SK-N-SH (cell line): ENCODE measurements at regions not wholly inside any gene's neighbourhood (a gene's known extent, or its start where the extent isn't known, plus 50 kb on each side); places are given as distances from the start of the nearest gene placed in this dataset.

Source experiments
- CTCF ChIA-PET: fragments of 300-600, 350-600 bp; formaldehyde crosslinking; extraction: SDS; loops from one replicate; lab custom pipeline; 2021; lab: Yijun Ruan, JAX
- POLR2A ChIA-PET: fragments of 350-600 bp; sonication (Branson Sonifier 250); formaldehyde crosslinking; extraction: SDS; loops from one replicate; lab custom pipeline; 2020; ENCODE audit warnings: antibody characterized with exemption, inconsistent platforms; lab: Yijun Ruan, JAX
- DNase-seq: peaks from one replicate; pipeline ENCODE4 v3.0.0; 2012
- H2AFZ ChIP-seq: fragments of 200-600 bp; sonication (generic); 2 replicates; pipeline ENCODE4 v1.8.1; 2016; ENCODE audit warnings: antibody characterized with exemption, mild to moderate bottlenecking, low read depth
- H3F3A ChIP-seq: fragments of 200-600 bp; sonication (generic); replicated peaks from 2 replicates; pipeline ENCODE3; 2016; ENCODE audit warnings: antibody characterized with exemption, mild to moderate bottlenecking; ENCODE audit not compliant: insufficient read depth
- H3K27ac ChIP-seq, 2 experiments: fragments of 200-500 bp in 1 of 2; fragments of 200-600 bp in 1 of 2; sonication (Bioruptor generic) in 1 of 2; sonication (generic), shearing (Covaris generic) in 1 of 2; 2 replicates each; pipeline versions ENCODE4 v1.5.1 to v1.6.1; 2014 to 2016; ENCODE audit warnings: low read depth in 2 of 2, inconsistent platforms in 1 of 2, low read length in 1 of 2, mild to moderate bottlenecking in 1 of 2, mixed read lengths in 1 of 2
- H3K27me3 ChIP-seq: fragments of 200-600 bp; sonication (generic), shearing (Covaris generic); 2 replicates; pipeline ENCODE4 v1.6.1; 2016; ENCODE audit warnings: mixed run types; ENCODE audit not compliant: insufficient read depth
- H3K36me3 ChIP-seq, 2 experiments: fragments of 200-500 bp in 1 of 2; fragments of 200-600 bp in 1 of 2; sonication (Bioruptor generic) in 1 of 2; sonication (generic) in 1 of 2; replicated peaks in 1 of 2; 2 replicates each; pipeline versions ENCODE3 to v1.5.1; 2014 to 2016; ENCODE audit warnings: low read length in 1 of 2, mild to moderate bottlenecking in 1 of 2; ENCODE audit not compliant: insufficient read depth in 2 of 2, control insufficient read depth in 1 of 2
- H3K4me1 ChIP-seq, 2 experiments: fragments of 200-500 bp in 1 of 2; fragments of 200-600 bp in 1 of 2; sonication (Bioruptor generic) in 1 of 2; sonication (generic), shearing (Covaris generic) in 1 of 2; 2 replicates each; pipeline versions ENCODE4 v1.5.1 to v1.6.1; 2014 to 2016; ENCODE audit warnings: low read depth in 1 of 2, low read length in 1 of 2, mixed run types in 1 of 2; ENCODE audit not compliant: insufficient read depth in 2 of 2, control insufficient read depth in 1 of 2
- H3K4me2 ChIP-seq: fragments of 200-600 bp; sonication (generic), shearing (Covaris generic); 2 replicates; pipeline ENCODE4 v1.6.1; 2017; ENCODE audit warnings: mixed run types
- H3K4me3 ChIP-seq, 2 experiments: fragments of 200-500 bp in 1 of 2; fragments of 200-600 bp in 1 of 2; sonication (Bioruptor generic) in 1 of 2; sonication (generic), shearing (Covaris generic) in 1 of 2; 2 replicates each; pipeline versions ENCODE4 v1.5.1 to v1.8.1; 2014 to 2016; ENCODE audit warnings: low read depth in 2 of 2, inconsistent platforms in 1 of 2, low read length in 1 of 2, mild to moderate bottlenecking in 1 of 2, mixed read lengths in 1 of 2, moderate library complexity in 1 of 2
- H3K79me2 ChIP-seq: fragments of 200-600 bp; sonication (generic); 2 replicates; pipeline ENCODE4 v1.8.1; 2017; ENCODE audit warnings: mild to moderate bottlenecking; ENCODE audit not compliant: insufficient read depth
- H3K9ac ChIP-seq: fragments of 200-600 bp; sonication (generic); 2 replicates; pipeline ENCODE4 v1.6.1; 2017; ENCODE audit warnings: mixed run types
- H3K9me2 ChIP-seq: fragments of 200-600 bp; sonication (generic); 2 replicates; pipeline ENCODE4 v1.6.1; 2017; ENCODE audit warnings: mixed run types
- H3K9me3 ChIP-seq: fragments of 200-600 bp; sonication (generic); 2 replicates; pipeline ENCODE4 v1.6.1; 2017; ENCODE audit warnings: mixed run types, mild to moderate bottlenecking, moderate library complexity
- H4K20me1 ChIP-seq: fragments of 200-600 bp; sonication (generic); 2 replicates; pipeline ENCODE4 v1.6.1; 2017; ENCODE audit warnings: mild to moderate bottlenecking, mixed run types; ENCODE audit not compliant: insufficient read depth
- CHD2 ChIP-seq: fragments of 150-350 bp; IDR thresholded peaks from 2 replicates; pipeline ENCODE4 v1.6.1; 2018; ENCODE audit warnings: low read length; ENCODE audit not compliant: partially characterized antibody
- CTCF ChIP-seq: fragments of 200-600 bp; sonication (generic); IDR thresholded peaks from 2 replicates; pipeline ENCODE4 v1.6.1; 2017; ENCODE audit warnings: antibody characterized with exemption, mild to moderate bottlenecking, moderate library complexity
- ELF1 ChIP-seq: IDR thresholded peaks from 2 replicates; pipeline ENCODE4 v1.4.0; 2012
- FOSL2 ChIP-seq: IDR thresholded peaks from 2 replicates; pipeline ENCODE4 v1.4.0; 2012; ENCODE audit warnings: low read depth, mild to moderate bottlenecking, moderate library complexity, borderline replicate concordance
- FOXJ3 ChIP-seq: sonication (generic); formaldehyde crosslinking; IDR thresholded peaks from 2 replicates; pipeline ENCODE4 v1.5.1; 2020; ENCODE audit warnings: mild to moderate bottlenecking, missing genetic modification reagents
- FOXM1 ChIP-seq: IDR thresholded peaks from 2 replicates; pipeline ENCODE4 v1.4.0; 2012; ENCODE audit warnings: low read depth, mild to moderate bottlenecking
- GABPA ChIP-seq: IDR thresholded peaks from 2 replicates; pipeline ENCODE4 v1.4.0; 2012; ENCODE audit warnings: low read depth, mild to moderate bottlenecking
- IRF3 ChIP-seq: fragments of 150-350 bp; IDR thresholded peaks from 2 replicates; pipeline ENCODE4 v1.6.1; 2016; ENCODE audit warnings: mild to moderate bottlenecking, low read depth, low read length
- MEF2A ChIP-seq: IDR thresholded peaks from 2 replicates; pipeline ENCODE4 v1.4.0; 2012; ENCODE audit warnings: low read depth, borderline replicate concordance
- MXI1 ChIP-seq: IDR thresholded peaks from 2 replicates; pipeline ENCODE4 v1.6.1; 2012; ENCODE audit warnings: mild to moderate bottlenecking, low read depth, low read length, improper control_type of control experiment
- NFIC ChIP-seq: IDR thresholded peaks from 2 replicates; pipeline ENCODE4 v1.4.0; 2012; ENCODE audit warnings: borderline replicate concordance
- NRF1 ChIP-seq: IDR thresholded peaks from 2 replicates; pipeline ENCODE4 v1.6.1; 2012; ENCODE audit warnings: low read depth, mild to moderate bottlenecking, low read length
- POLR2AphosphoS5 ChIP-seq: IDR thresholded peaks from 2 replicates; pipeline ENCODE4 v1.6.1; 2012; ENCODE audit warnings: low read depth, low read length
- RCOR1 ChIP-seq: fragments of 150-350 bp; IDR thresholded peaks from 2 replicates; pipeline ENCODE4 v1.6.1; 2017; ENCODE audit warnings: antibody characterized with exemption, low read length
- RFX5 ChIP-seq: IDR thresholded peaks from 2 replicates; pipeline ENCODE4 v1.6.1; 2012; ENCODE audit warnings: mild to moderate bottlenecking, improper control_type of control experiment, low read length
- SMC3 ChIP-seq: IDR thresholded peaks from 2 replicates; pipeline ENCODE4 v1.6.1; 2012; ENCODE audit warnings: low read depth, low read length, improper control_type of control experiment
- TAF1 ChIP-seq: IDR thresholded peaks from 2 replicates; pipeline ENCODE4 v1.6.1; 2012; ENCODE audit warnings: low read depth, mild to moderate bottlenecking, low read length, moderate library complexity, borderline replicate concordance
- TCF12 ChIP-seq: IDR thresholded peaks from 2 replicates; pipeline ENCODE4 v1.4.0; 2012
- TEAD4 ChIP-seq: IDR thresholded peaks from 2 replicates; pipeline ENCODE4 v1.4.0; 2012; ENCODE audit warnings: mild to moderate bottlenecking, borderline replicate concordance; ENCODE audit not compliant: insufficient read depth
- USF1 ChIP-seq: IDR thresholded peaks from 2 replicates; pipeline ENCODE4 v1.4.0; 2012; ENCODE audit warnings: low read depth, borderline replicate concordance
- ZBTB33 ChIP-seq: IDR thresholded peaks from 2 replicates; pipeline ENCODE4 v1.4.0; 2012; ENCODE audit warnings: low read depth, borderline replicate concordance
- WGBS: methylation state at CpG from one replicate; pipeline ENCODE4 v1.1.6; 2017; ENCODE audit warnings: low lambda C conversion rate; 5-methylcytosine and 5-hydroxymethylcytosine counted together

GRCh38 chr2:60321816-60322215, 231.6 kb downstream of the BCL11A start:
- H3K4me3 ChIP-seq: no peak overlapping the region
- WGBS: 57% methylated on average over 14 of the region's 14 CpGs
- H3K36me3 ChIP-seq: no peaks in the 10 kb centered on the region
- POLR2A ChIA-PET: no interaction called here
- no peak overlapping the region for H3K9ac ChIP-seq
- no peaks in the 10 kb centered on the region for H4K20me1 ChIP-seq
- H3K9me3 ChIP-seq: no peaks in the 10 kb centered on the region
- no peak overlapping the region for H3K27ac ChIP-seq
- H2AFZ ChIP-seq: no peak overlapping the region
- TF ChIP-seq TEAD4 (no peak), TAF1 (no peak)
- no peaks in the 10 kb centered on the region for H3K4me1 ChIP-seq
- CTCF ChIA-PET: no interaction called here
- no peaks in the 10 kb centered on the region for H3F3A ChIP-seq
- no peak overlapping the region for H3K4me2 ChIP-seq
- DNase-seq: no peak
- H3K79me2 ChIP-seq: no peaks in the 10 kb centered on the region
- no peaks in the 10 kb centered on the region for H3K9me2 ChIP-seq
- no peaks in the 10 kb centered on the region; the same call in 1 of the 2 replicates for H3K27me3 ChIP-seq

- no peak for DNase-seq
- no peaks in the 10 kb centered on the region for H3F3A ChIP-seq
- H3K36me3 ChIP-seq: no peaks in the 10 kb centered on the region
- H3K4me1 ChIP-seq: no peaks in the 10 kb centered on the region
- no peak overlapping the region for H3K4me2 ChIP-seq
- POLR2A ChIA-PET: no interaction called here
- no peak overlapping the region for H3K27ac ChIP-seq
- no peaks in the 10 kb centered on the region for H3K9me3 ChIP-seq
- TF ChIP-seq IRF3 (no peak), TEAD4 (no peak), RCOR1 (no peak), SMC3 (no peak), ZBTB33 (no peak), FOSL2 (no peak), MEF2A (no peak), NFIC (no peak), NRF1 (no peak), MXI1 (no peak), CTCF (no peak), POLR2AphosphoS5 (no peak), CHD2 (no peak), ELF1 (no peak), GABPA (no peak), RFX5 (no peak), USF1 (no peak), FOXJ3 (no peak), FOXM1 (no peak), TCF12 (no peak)
- TF ChIP-seq, all 33 proteins: peak for 0
- WGBS: 67% methylated on average over 5 of the region's 5 CpGs
- CTCF ChIA-PET: no interaction called here
- no peaks in the 10 kb centered on the region for H3K79me2 ChIP-seq
- no peaks in the 10 kb centered on the region for H3K9me2 ChIP-seq
- H3K27me3 ChIP-seq: no peaks in the 10 kb centered on the region; the same call in 1 of the 2 replicates
- no peak overlapping the region for H2AFZ ChIP-seq
- H3K4me3 ChIP-seq: no peak overlapping the region
- H4K20me1 ChIP-seq: no peaks in the 10 kb centered on the region
- H3K9ac ChIP-seq: no peak overlapping the region
Observed at GRCh38 chr2:60320724-60321123, 232.7 kb downstream of the BCL11A start.
